OCI-LY7 (cell line): ENCODE measurements at regions not wholly inside any gene's neighbourhood (a gene's known extent, or its start where the extent isn't known, plus 50 kb on each side); places are given as distances from the start of the nearest gene placed in this dataset.

Experiments used
- BruUV-seq: library from RNA; stranded (reverse); fragments of 400-500 nt; replicated peaks from 2 replicates; lab custom pipeline; 2021; lab: Mats Ljungman, UMichigan
- CTCF ChIA-PET: fragments of 300-600 bp; sonication (Branson Sonifier 250); formaldehyde crosslinking; loops from one replicate; lab custom pipeline; 2022; ENCODE audit warnings: antibody characterized with exemption; ENCODE audit not compliant: unreplicated experiment; lab: Charles Lee
- POLR2A ChIA-PET: fragments of 300-600 bp; sonication (Branson Sonifier 250); formaldehyde crosslinking; loops from one replicate; lab custom pipeline; 2022; ENCODE audit warnings: antibody characterized with exemption; lab: Charles Lee
- DNase-seq: peaks from one replicate; pipeline ENCODE4 v3.0.0-alpha.2; 2015; ENCODE audit warnings: low spot score
- H2AFZ ChIP-seq: fragments of 200-600 bp; sonication (generic), shearing (Covaris generic); 2 replicates; pipeline ENCODE4 v1.6.1; 2014; ENCODE audit warnings: mild to moderate bottlenecking, antibody characterized with exemption, low read length, moderate library complexity
- H3K27ac ChIP-seq: fragments of 200-600 bp; sonication (generic); 2 replicates; pipeline ENCODE4 v1.5.1; 2014; ENCODE audit warnings: mixed run types, low read depth, mild to moderate bottlenecking, moderate library complexity, low read length, inconsistent platforms; ENCODE audit not compliant: poor library complexity, severe bottlenecking
- H3K36me3 ChIP-seq: fragments of 200-600 bp; sonication (generic); 2 replicates; pipeline ENCODE4 v1.6.1; 2014; ENCODE audit warnings: mild to moderate bottlenecking, antibody characterized with exemption, low read length, moderate library complexity, mixed read lengths; ENCODE audit not compliant: insufficient read depth
- H3K4me1 ChIP-seq: fragments of 200-600 bp; sonication (generic); 2 replicates; pipeline ENCODE4 v1.5.1; 2014; ENCODE audit warnings: mild to moderate bottlenecking, low read length; ENCODE audit not compliant: insufficient read depth, poor library complexity, severe bottlenecking
- H3K4me2 ChIP-seq: fragments of 200-600 bp; sonication (generic); 2 replicates; pipeline ENCODE4 v1.6.1; 2014; ENCODE audit warnings: mild to moderate bottlenecking, low read length
- H3K4me3 ChIP-seq: fragments of 200-600 bp; sonication (generic); 2 replicates; pipeline ENCODE4 v1.5.1; 2014; ENCODE audit warnings: mild to moderate bottlenecking, low read depth, low read length; ENCODE audit not compliant: poor library complexity, severe bottlenecking
- H3K79me2 ChIP-seq: fragments of 200-600 bp; sonication (generic); 2 replicates; pipeline ENCODE4 v1.6.1; 2016; ENCODE audit warnings: low read depth, mild to moderate bottlenecking, low read length, moderate library complexity, mixed read lengths; ENCODE audit not compliant: insufficient read depth
- H3K9me2 ChIP-seq: fragments of 200-600 bp; sonication (generic); 2 replicates; pipeline ENCODE4 v1.6.1; 2016; ENCODE audit warnings: mild to moderate bottlenecking, low read length, mixed read lengths; ENCODE audit not compliant: insufficient read depth
- H3K9me3 ChIP-seq: fragments of 200-600 bp; sonication (generic); 2 replicates; pipeline ENCODE4 v1.6.1; 2014; ENCODE audit warnings: mild to moderate bottlenecking, mixed run types, low read length, mixed read lengths
- H4K20me1 ChIP-seq: fragments of 200-600 bp; sonication (generic); 2 replicates; pipeline ENCODE4 v1.6.1; 2014; ENCODE audit warnings: mild to moderate bottlenecking, antibody characterized with exemption, low read length, moderate library complexity, mixed read lengths; ENCODE audit not compliant: insufficient read depth
- EZH2phosphoT487 ChIP-seq: fragments of 200-600 bp; sonication (generic); IDR thresholded peaks from 2 replicates; pipeline ENCODE4 v1.6.1; 2018; ENCODE audit warnings: low read depth, borderline replicate concordance, mild to moderate bottlenecking, mixed run types, antibody characterized with exemption, low read length, moderate library complexity, mixed read lengths
- intact Hi-C: fragments of 100-400 bp; cut with micrococcal nuclease; formaldehyde crosslinking; loops from one replicate; pipeline ENCODE4 v1.10.0; 2022; ENCODE audit not compliant: unreplicated experiment
- TF ChIP-seq, protein P1 (sequence below): fragments of 200-600 bp; sonication (generic); conservative IDR thresholded peaks from 2 replicates; pipeline ENCODE4 v1.5.1; 2014; ENCODE audit warnings: mild to moderate bottlenecking, antibody characterized with exemption, low read length, moderate library complexity, mixed read lengths

DNA sequence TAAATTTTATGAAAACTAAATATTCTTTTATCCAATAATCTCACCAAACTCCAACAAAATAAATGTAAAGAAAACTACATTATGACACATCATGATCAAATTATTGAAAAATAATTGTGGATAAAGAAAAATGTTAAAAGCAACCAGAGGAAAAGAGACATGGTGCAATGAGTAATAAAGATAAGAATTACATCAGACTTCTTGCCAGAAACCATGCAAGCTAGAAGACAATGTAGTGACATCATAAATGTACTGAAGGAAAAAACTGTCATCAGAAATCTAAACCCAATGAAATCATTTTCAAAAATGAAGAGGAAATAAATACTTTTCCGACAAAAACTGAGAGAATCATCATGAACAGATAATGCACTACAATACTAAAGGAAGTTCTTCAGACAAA is 135.9 kb upstream of the EOLA2 start:
- no peaks in the 10 kb centered on the region for H3K9me2 ChIP-seq
- DNase-seq: no peak
- no peaks in the 10 kb centered on the region for H3K36me3 ChIP-seq
- no peaks in the 10 kb centered on the region for H3K79me2 ChIP-seq
- H3K4me2 ChIP-seq: no peak overlapping the region
- H3K27ac ChIP-seq: no peak overlapping the region
- no peak overlapping the region for H3K4me3 ChIP-seq
- CTCF ChIA-PET: no interaction called here
- no peak for TF ChIP-seq EZH2phosphoT487
- TF ChIP-seq, protein P1, sequence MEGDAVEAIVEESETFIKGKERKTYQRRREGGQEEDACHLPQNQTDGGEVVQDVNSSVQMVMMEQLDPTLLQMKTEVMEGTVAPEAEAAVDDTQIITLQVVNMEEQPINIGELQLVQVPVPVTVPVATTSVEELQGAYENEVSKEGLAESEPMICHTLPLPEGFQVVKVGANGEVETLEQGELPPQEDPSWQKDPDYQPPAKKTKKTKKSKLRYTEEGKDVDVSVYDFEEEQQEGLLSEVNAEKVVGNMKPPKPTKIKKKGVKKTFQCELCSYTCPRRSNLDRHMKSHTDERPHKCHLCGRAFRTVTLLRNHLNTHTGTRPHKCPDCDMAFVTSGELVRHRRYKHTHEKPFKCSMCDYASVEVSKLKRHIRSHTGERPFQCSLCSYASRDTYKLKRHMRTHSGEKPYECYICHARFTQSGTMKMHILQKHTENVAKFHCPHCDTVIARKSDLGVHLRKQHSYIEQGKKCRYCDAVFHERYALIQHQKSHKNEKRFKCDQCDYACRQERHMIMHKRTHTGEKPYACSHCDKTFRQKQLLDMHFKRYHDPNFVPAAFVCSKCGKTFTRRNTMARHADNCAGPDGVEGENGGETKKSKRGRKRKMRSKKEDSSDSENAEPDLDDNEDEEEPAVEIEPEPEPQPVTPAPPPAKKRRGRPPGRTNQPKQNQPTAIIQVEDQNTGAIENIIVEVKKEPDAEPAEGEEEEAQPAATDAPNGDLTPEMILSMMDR: no peak
- H3K4me1 ChIP-seq: no peaks in the 10 kb centered on the region
- no peaks in the 10 kb centered on the region for H4K20me1 ChIP-seq
- H3K9me3 ChIP-seq: no peaks in the 10 kb centered on the region
- intact Hi-C loops: no loop called here
- POLR2A ChIA-PET: no interaction called here
- H2AFZ ChIP-seq: no peak overlapping the region
- BruUV-seq: no TSS peak

DNA sequence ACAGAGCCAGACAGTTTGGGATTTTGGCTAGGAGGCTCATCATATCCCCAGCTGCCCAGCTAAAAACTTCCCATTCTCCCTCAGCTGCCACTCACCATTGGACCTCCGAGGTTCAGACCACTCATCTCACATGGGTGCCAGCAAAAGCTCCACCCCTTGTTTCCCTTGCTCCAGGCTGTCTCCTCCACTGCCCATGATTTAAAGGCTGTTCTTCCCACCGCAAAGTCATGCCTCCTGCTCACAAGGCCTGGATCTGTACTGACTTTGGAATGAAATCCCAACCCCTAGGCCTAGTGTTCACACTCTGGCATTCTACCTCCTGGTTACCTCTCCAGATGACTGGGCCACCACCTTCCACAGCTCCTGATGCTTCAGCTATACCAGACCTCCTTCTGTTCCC is 142.2 kb upstream of the EOLA2 start:
- Histone ChIP-seq H3K36me3 (no peaks in the 10 kb centered on the region), H3K4me2 (no peak overlapping the region), H3K27ac (no peak overlapping the region), H3K4me1 (no peaks in the 10 kb centered on the region), H3K9me2 (no peaks in the 10 kb centered on the region), H3K9me3 (no peaks in the 10 kb centered on the region), H4K20me1 (no peaks in the 10 kb centered on the region), H2AFZ (no peak overlapping the region), H3K4me3 (no peak overlapping the region), H3K79me2 (no peaks in the 10 kb centered on the region)
- no peak for DNase-seq
- intact Hi-C loops: no loop called here
- no peak for TF ChIP-seq EZH2phosphoT487
- TF ChIP-seq, protein P1: no peak
- no TSS peak for BruUV-seq
- ChIA-PET POLR2A (no interaction called here), CTCF (no interaction called here)

DNA sequence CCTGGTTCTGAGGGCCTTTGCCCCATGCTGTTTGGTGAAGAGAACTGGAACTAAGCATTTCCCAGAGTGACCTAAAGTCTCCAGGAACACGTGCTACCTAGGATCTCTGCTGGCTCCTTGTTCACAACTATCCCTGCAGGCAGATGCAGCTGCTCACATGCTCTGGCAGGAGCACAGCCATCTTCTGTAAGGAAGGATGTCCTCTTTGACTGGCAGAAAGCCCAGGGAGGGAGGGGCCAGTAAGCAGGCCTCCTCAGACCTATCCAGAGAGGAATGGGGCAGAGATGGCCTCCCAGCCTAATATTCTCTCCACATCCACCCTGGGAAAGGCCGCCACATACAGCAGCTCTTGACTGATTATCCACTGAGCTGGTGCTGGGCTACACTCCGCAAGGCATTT is 142.8 kb upstream of the EOLA2 start:
- Histone ChIP-seq H3K4me2 (no peak overlapping the region), H3K4me3 (no peak overlapping the region), H3K4me1 (no peaks in the 10 kb centered on the region), H3K27ac (no peak overlapping the region), H2AFZ (no peak overlapping the region), H3K79me2 (no peaks in the 10 kb centered on the region), H3K9me3 (no peaks in the 10 kb centered on the region), H3K36me3 (no peaks in the 10 kb centered on the region), H3K9me2 (no peaks in the 10 kb centered on the region), H4K20me1 (no peaks in the 10 kb centered on the region)
- intact Hi-C loops: no loop called here
- ChIA-PET POLR2A (no interaction called here), CTCF (no interaction called here)
- TF ChIP-seq, protein P1: no peak
- TF ChIP-seq EZH2phosphoT487: no peak
- no TSS peak for BruUV-seq
- DNase-seq: no peak
